ENCODE measurements at regions not wholly inside any gene's neighbourhood (a gene's known extent, or its start where the extent isn't known, plus 50 kb on each side); places are given as distances from the start of the nearest gene placed in this dataset.

DNA sequence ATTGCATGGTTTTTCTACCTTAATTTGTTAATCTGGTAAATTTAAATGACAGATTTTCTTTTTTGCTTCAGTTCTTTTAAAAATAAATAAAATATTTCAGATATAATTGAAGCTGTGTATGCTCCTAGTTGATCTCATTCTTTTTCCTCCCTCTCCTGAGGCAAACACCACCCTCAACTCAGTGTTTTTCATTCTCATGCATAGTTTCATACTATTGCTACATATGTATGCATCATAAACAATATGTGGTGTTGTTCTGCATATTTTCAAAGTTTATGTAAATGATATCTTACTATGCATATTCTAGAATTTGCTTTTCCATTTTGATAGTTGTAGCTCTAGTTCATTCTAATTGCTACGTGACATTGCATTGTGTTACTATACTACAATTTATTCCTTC lies 257.2 kb upstream of the POU3F1 start:
- TF ChIP-seq SNAI2 (CRISPR knock-in tag; IDR thresholded peaks at IDR 0.05), result no peak
- TF ChIP-seq ZFP3 (CRISPR knock-in tag; IDR thresholded peaks at IDR 0.05), result no peak
- TF ChIP-seq TOX (CRISPR knock-in tag; IDR thresholded peaks at IDR 0.05; ENCODE audit: borderline replicate concordance), result no peak
- TF ChIP-seq TCF4 (CRISPR knock-in tag; IDR thresholded peaks at IDR 0.05; ENCODE audit: borderline replicate concordance), result no peak
- TF ChIP-seq, protein P1, sequence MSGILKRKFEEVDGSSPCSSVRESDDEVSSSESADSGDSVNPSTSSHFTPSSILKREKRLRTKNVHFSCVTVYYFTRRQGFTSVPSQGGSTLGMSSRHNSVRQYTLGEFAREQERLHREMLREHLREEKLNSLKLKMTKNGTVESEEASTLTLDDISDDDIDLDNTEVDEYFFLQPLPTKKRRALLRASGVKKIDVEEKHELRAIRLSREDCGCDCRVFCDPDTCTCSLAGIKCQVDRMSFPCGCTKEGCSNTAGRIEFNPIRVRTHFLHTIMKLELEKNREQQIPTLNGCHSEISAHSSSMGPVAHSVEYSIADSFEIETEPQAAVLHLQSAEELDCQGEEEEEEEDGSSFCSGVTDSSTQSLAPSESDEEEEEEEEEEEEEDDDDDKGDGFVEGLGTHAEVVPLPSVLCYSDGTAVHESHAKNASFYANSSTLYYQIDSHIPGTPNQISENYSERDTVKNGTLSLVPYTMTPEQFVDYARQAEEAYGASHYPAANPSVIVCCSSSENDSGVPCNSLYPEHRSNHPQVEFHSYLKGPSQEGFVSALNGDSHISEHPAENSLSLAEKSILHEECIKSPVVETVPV (CRISPR knock-in tag; IDR thresholded peaks at IDR 0.05), result no peak
- no peak for TF ChIP-seq ARNTL (CRISPR knock-in tag; IDR thresholded peaks at IDR 0.05; ENCODE audit: borderline replicate concordance, low read depth)

Measured in SK-N-SH treated with all-trans-retinoic acid at 6 μM for 48 hours (cell line).